ENCODE measurements at regions not wholly inside any gene's neighbourhood (a gene's known extent, or its start where the extent isn't known, plus 50 kb on each side); places are given as distances from the start of the nearest gene placed in this dataset.
"Not testable (repeated sequence)": the region's sequence is repeated elsewhere in the genome, so short reads cannot be mapped to it uniquely, and the experiment has no call there.

GRCh38 chr12:84495711-84496110 is 416.9 kb downstream of the SLC6A15 start:
- H3K27ac Mint-ChIP-seq: no peak overlapping the region
- ATAC-seq: no peak
- no peaks in the 10 kb centered on the region for H3K36me3 Mint-ChIP-seq (ENCODE audit: low read depth)
- no peaks in the 10 kb centered on the region for H3K27me3 Mint-ChIP-seq
- no peak for DNase-seq
- H3K9me3 Mint-ChIP-seq: no peaks in the 10 kb centered on the region
- no peak overlapping the region for H3K4me3 Mint-ChIP-seq
- H3K4me1 Mint-ChIP-seq: no peaks in the 10 kb centered on the region

DNA sequence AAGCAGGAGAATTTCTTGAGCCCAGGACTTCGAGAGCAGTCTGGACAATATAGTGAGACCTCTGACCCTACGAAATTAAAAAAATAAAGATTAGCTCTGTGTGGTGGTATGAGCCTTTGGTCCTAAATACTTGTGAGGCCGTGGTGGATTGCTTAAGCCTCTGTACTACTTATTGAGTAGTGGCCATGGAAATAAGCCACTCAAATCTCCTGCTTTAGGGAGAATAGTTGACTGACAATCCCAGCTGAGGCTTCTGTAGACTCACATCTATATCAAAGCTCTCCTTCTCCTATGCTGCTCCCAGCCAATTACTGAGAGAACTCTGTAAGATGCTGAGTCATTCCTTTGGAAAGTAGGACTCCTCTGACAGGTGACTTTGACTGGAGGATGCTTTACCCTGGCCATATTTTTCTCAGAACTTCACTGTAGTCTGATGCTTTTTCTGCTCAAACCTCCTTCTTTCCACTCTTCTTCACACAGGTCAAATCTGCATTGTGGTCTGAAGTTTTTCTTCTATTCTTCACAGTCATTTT is 420.2 kb downstream of the SLC6A15 start:
- Mint-ChIP-seq H3K27me3 (no peaks in the 10 kb centered on the region), H3K9me3 (no peaks in the 10 kb centered on the region), H3K36me3 (ENCODE audit: low read depth) (no peaks in the 10 kb centered on the region), H3K4me3 (no peak overlapping the region), H3K4me1 (no peaks in the 10 kb centered on the region), H3K27ac (no peak overlapping the region)
- no peak for DNase-seq
- ATAC-seq: no peak

GRCh38 chr12:84484798-84485197 is 427.8 kb downstream of the SLC6A15 start:
- ATAC-seq (no peak), DNase-seq (no peak)
- no peaks in the 10 kb centered on the region for H3K27me3 Mint-ChIP-seq
- H3K9me3 Mint-ChIP-seq: no peaks in the 10 kb centered on the region
- no peaks in the 10 kb centered on the region for H3K36me3 Mint-ChIP-seq (ENCODE audit: low read depth)
- no peaks in the 10 kb centered on the region for H3K4me1 Mint-ChIP-seq
- H3K4me3 Mint-ChIP-seq: no peak overlapping the region
- H3K27ac Mint-ChIP-seq: no peak overlapping the region

DNA sequence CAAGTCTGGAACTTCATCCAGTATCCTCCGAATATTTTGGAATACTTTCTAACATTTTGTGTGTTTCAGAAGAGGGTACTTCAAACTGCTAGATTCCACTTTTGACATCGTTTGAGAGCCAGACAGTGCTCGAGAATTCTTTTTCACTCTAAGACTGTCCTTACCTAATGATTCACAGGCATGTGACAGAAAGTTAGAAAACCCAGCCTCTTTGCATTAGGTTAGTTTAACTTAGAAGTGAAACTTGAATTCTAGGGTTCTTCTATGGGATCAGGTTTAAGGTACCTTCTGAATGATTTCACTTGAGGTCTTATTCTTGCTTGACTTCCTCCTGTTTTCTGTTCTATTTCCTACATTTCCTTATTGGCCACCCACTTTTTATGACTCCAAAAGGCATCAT is 431.8 kb downstream of the SLC6A15 start:
- ATAC-seq: no peak
- Mint-ChIP-seq H3K4me3 (no peak overlapping the region), H3K4me1 (no peaks in the 10 kb centered on the region), H3K27ac (no peak overlapping the region), H3K9me3 (no peaks in the 10 kb centered on the region), H3K36me3 (ENCODE audit: low read depth) (no peaks in the 10 kb centered on the region), H3K27me3 (no peaks in the 10 kb centered on the region)
- no peak for DNase-seq

- Mint-ChIP-seq H3K4me1 (no peaks in the 10 kb centered on the region), H3K36me3 (ENCODE audit: low read depth) (no peaks in the 10 kb centered on the region), H3K4me3 (no peak overlapping the region), H3K27ac (no peak overlapping the region), H3K27me3 (no peaks in the 10 kb centered on the region), H3K9me3 (no peaks in the 10 kb centered on the region)
- ATAC-seq (no peak), DNase-seq (no peak)
These were observed 442.2 kb downstream of the SLC6A15 start for GRCh38 chr12:84470361-84470760.

GRCh38 chr12:84464616-84465015 is 448.0 kb downstream of the SLC6A15 start:
- H3K27me3 Mint-ChIP-seq: no peaks in the 10 kb centered on the region
- ATAC-seq: no peak
- DNase-seq: no peak
- H3K27ac Mint-ChIP-seq: no peak overlapping the region
- no peaks in the 10 kb centered on the region for H3K4me1 Mint-ChIP-seq
- H3K4me3 Mint-ChIP-seq: no peak overlapping the region
- peaks cover 5% of the 10 kb centered on the region for H3K9me3 Mint-ChIP-seq
- H3K36me3 Mint-ChIP-seq (ENCODE audit: low read depth): no peaks in the 10 kb centered on the region

- H3K27me3 Mint-ChIP-seq: no peaks in the 10 kb centered on the region
- no peak overlapping the region for H3K4me3 Mint-ChIP-seq
- peaks cover 5% of the 10 kb centered on the region for H3K9me3 Mint-ChIP-seq
- no peak overlapping the region for H3K27ac Mint-ChIP-seq
- no peak for ATAC-seq
- no peaks in the 10 kb centered on the region for H3K36me3 Mint-ChIP-seq (ENCODE audit: low read depth)
- DNase-seq: no peak
- H3K4me1 Mint-ChIP-seq: no peaks in the 10 kb centered on the region
These were observed 448.7 kb downstream of the SLC6A15 start for GRCh38 chr12:84463741-84464495.

DNA sequence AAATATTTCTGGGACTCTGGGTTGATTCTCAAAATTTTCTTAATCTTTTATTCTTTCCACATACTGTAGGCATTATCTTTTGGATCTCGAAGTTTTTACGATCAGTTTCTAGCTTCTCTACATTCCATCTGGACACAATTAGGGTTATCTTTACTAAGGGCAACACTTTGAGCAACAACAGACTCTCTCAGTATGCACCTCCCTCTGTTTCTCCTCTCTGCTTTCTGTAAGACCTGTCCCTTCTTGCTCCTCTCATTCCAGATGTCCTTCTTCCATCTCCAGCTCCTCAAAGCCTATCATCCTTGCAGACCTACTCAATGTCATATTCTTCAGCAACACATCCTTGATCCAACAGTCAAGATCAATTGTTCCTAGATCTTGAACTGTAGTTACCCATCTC is 457.0 kb downstream of the SLC6A15 start:
- DNase-seq (no peak), ATAC-seq (no peak)
- H3K4me3 Mint-ChIP-seq: no peak overlapping the region
- H3K4me1 Mint-ChIP-seq: no peaks in the 10 kb centered on the region
- no peaks in the 10 kb centered on the region for H3K27me3 Mint-ChIP-seq
- no peaks in the 10 kb centered on the region for H3K9me3 Mint-ChIP-seq
- H3K36me3 Mint-ChIP-seq (ENCODE audit: low read depth): no peaks in the 10 kb centered on the region
- no peak overlapping the region for H3K27ac Mint-ChIP-seq

DNA sequence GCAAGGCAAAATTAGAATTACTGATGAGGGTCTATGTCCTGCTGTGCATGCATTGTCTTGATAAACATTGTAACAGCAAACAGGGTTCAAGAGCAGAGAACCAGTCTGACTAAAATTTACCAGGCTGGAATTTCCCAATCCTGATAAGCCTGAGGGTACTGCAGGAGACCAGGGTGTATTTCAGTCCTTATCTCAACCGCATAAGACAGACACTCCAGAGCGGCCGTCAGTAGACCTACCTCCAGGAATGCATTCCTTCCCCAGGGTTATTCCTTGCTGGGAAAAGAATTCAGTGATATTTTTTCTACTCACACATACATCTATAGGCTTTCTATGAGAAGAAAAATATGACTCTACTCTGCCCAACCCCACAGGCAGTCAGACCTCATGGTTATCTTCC is 466.1 kb downstream of the SLC6A15 start:
- H3K9me3 Mint-ChIP-seq; H3K27ac Mint-ChIP-seq; H3K27me3 Mint-ChIP-seq; H3K36me3 Mint-ChIP-seq (ENCODE audit: low read depth); ATAC-seq; H3K4me3 Mint-ChIP-seq; H3K4me1 Mint-ChIP-seq; DNase-seq: not testable (repeated sequence)

DNA sequence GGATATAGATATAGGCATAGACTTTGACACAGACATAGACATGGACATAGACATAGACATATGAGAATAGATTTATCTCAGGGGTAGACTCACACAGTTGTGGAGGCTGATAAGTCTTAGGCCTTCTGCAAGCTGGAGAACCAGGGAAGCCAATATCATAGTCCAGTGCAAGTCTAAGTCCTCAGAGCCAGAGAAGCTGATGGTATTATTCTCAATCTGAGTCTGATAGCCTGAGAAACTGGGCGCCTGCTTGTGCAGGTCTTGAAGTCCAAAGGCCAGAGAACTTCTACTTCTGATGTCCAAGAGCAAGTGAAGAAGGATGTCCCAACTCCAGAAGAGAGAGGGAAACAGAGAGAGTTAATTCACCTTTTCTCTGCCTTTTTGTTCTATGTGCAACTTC is 476.5 kb downstream of the SLC6A15 start:
- no peaks in the 10 kb centered on the region for H3K27me3 Mint-ChIP-seq
- no peak overlapping the region for H3K4me3 Mint-ChIP-seq
- H3K4me1 Mint-ChIP-seq: no peaks in the 10 kb centered on the region
- ATAC-seq: no peak
- H3K9me3 Mint-ChIP-seq: peaks cover 3% of the 10 kb centered on the region
- H3K36me3 Mint-ChIP-seq (ENCODE audit: low read depth): no peaks in the 10 kb centered on the region
- H3K27ac Mint-ChIP-seq: no peak overlapping the region
- DNase-seq: no peak

DNA sequence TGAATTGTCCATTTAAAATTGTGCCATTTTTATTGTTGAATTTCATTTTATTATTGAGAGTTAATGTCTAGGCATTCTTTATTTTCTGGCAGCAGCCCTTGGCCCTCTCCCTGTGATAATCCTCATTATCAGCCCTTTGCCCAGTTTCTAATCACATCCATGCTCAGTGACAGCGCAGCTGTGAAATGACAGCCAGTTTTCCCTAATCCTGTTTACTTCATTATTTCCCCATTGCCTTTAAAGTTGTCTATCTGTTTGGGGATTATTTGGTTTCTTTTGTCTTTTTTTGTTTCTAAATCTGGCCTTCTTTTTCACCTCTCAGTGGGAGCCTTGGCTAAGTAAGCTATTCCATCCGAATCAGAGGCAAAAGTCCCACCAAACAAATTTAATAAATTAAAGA is 476.9 kb downstream of the SLC6A15 start:
- Mint-ChIP-seq H3K27me3 (no peaks in the 10 kb centered on the region), H3K27ac (no peak overlapping the region), H3K4me1 (no peaks in the 10 kb centered on the region), H3K4me3 (no peak overlapping the region), H3K36me3 (ENCODE audit: low read depth) (no peaks in the 10 kb centered on the region), H3K9me3 (peaks cover 3% of the 10 kb centered on the region)
- ATAC-seq (no peak), DNase-seq (no peak)

- Mint-ChIP-seq H3K4me3 (no peak overlapping the region), H3K27me3 (no peaks in the 10 kb centered on the region), H3K27ac (no peak overlapping the region), H3K4me1 (no peaks in the 10 kb centered on the region), H3K9me3 (no peaks in the 10 kb centered on the region), H3K36me3 (ENCODE audit: low read depth) (no peaks in the 10 kb centered on the region)
- DNase-seq (no peak), ATAC-seq (no peak)
These were observed 490.3 kb downstream of the SLC6A15 start for GRCh38 chr12:84422340-84422739.

DNA sequence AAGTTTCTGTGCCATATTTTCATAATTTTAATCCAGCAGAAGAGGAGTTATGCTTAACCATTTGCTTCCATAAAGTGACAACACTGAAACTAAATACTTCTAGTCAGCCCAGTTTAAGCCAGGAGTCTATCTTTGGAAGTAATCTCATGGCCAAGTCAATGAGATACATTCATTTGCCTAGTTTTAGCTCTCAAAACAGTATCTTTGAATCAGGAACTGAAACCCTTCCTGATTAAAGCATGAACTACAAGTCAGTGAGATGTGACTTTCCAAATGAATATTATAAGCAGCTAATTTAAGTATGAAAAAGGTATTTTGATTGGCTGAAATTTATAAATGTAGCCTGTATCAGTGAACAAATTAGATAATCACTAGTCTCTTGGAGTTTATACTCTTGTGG is 491.5 kb downstream of the SLC6A15 start:
- Mint-ChIP-seq H3K9me3 (no peaks in the 10 kb centered on the region), H3K36me3 (ENCODE audit: low read depth) (no peaks in the 10 kb centered on the region), H3K4me3 (no peak overlapping the region), H3K27me3 (no peaks in the 10 kb centered on the region), H3K27ac (no peak overlapping the region), H3K4me1 (no peaks in the 10 kb centered on the region)
- ATAC-seq: no peak
- no peak for DNase-seq

- no peaks in the 10 kb centered on the region for H3K4me1 Mint-ChIP-seq
- no peak overlapping the region for H3K27ac Mint-ChIP-seq
- H3K9me3 Mint-ChIP-seq: no peaks in the 10 kb centered on the region
- H3K27me3 Mint-ChIP-seq: no peaks in the 10 kb centered on the region
- H3K4me3 Mint-ChIP-seq: no peak overlapping the region
- no peak for DNase-seq
- no peak for ATAC-seq
- H3K36me3 Mint-ChIP-seq (ENCODE audit: low read depth): no peaks in the 10 kb centered on the region
These were observed 496.0 kb downstream of the SLC6A15 start for GRCh38 chr12:84416626-84417025.

DNA sequence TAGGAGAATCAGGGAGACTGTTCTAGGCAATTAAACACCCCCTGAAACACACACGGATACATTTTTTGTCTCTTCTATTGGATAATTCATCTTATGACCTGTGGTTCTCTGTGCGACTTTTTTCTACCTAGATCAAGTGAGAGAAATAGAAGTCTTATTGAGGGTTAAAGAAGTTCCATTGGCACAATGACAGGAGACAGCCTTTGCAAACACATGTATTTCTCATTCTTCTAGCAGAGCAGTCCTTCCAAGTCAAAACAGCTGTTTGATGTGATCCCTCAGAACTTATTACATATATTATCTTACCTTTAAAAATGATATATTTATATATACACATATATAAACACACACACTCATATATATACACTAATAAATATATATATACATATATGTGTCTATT is 496.7 kb downstream of the SLC6A15 start:
- no peaks in the 10 kb centered on the region for H3K4me1 Mint-ChIP-seq
- ATAC-seq: no peak
- no peak for DNase-seq
- no peaks in the 10 kb centered on the region for H3K36me3 Mint-ChIP-seq (ENCODE audit: low read depth)
- H3K27ac Mint-ChIP-seq: no peak overlapping the region
- H3K4me3 Mint-ChIP-seq: no peak overlapping the region
- no peaks in the 10 kb centered on the region for H3K9me3 Mint-ChIP-seq
- H3K27me3 Mint-ChIP-seq: no peaks in the 10 kb centered on the region

DNA sequence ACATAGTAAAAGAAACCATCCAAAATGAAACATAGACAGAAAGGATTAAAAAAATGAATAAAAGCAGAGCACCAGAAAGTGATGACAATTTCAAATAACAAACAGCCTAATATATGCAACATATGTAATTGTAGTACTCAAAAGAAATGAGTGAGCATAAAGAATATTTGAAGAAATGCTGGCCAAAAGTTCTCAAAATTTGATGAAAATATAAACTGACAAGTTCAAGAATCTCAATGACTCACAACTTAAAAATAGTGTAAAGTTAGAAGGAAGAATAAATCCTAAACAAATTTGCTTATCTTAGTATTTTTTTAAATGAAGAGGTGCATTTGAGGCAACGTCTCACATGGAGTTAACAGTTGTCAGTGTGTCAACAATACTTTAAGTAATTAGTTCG is 498.9 kb downstream of the SLC6A15 start:
- H3K9me3 Mint-ChIP-seq: no peaks in the 10 kb centered on the region
- no peak for ATAC-seq

More for the DNA sequence above, 498.9 kb downstream of the SLC6A15 start:
- Mint-ChIP-seq H3K4me1 (no peaks in the 10 kb centered on the region), H3K27me3 (no peaks in the 10 kb centered on the region), H3K4me3 (no peak overlapping the region), H3K27ac (no peak overlapping the region), H3K36me3 (ENCODE audit: low read depth) (no peaks in the 10 kb centered on the region)
- DNase-seq: no peak
